HEK293T (cell line): ENCODE measurements at regions not wholly inside any gene's neighbourhood (a gene's known extent, or its start where the extent isn't known, plus 50 kb on each side); places are given as distances from the start of the nearest gene placed in this dataset.
A peak's percentile ranks its signal among the peaks of the same experiment; 100 is the strongest.

Source experiments
- CTCF ChIA-PET: fragments of 350-600 bp; formaldehyde crosslinking; extraction: SDS; loops from one replicate; lab custom pipeline; 2021; ENCODE audit warnings: antibody characterized with exemption, inconsistent platforms; lab: Yijun Ruan, JAX
- POLR2A ChIA-PET: fragments of 350-600 bp; formaldehyde crosslinking; extraction: SDS; loops from one replicate; lab custom pipeline; 2020; ENCODE audit warnings: antibody characterized with exemption, inconsistent platforms; lab: Yijun Ruan, JAX
- DNase-seq: peaks from one replicate; pipeline ENCODE4 v3.0.0; 2012; ENCODE audit warnings: mixed read lengths; ENCODE audit errors: extremely low spot score
- ARNT ChIP-seq: fragments of 450-650 bp; IDR thresholded peaks from 2 replicates; pipeline ENCODE4 v1.6.1; 2017; ENCODE audit warnings: mild to moderate bottlenecking
- BHLHE40 ChIP-seq: fragments of 450-650 bp; IDR thresholded peaks from 2 replicates; pipeline ENCODE4 v1.6.1; 2016; ENCODE audit warnings: mild to moderate bottlenecking, moderate library complexity, borderline replicate concordance
- CTBP1 ChIP-seq: fragments of 450-650 bp; IDR thresholded peaks from 2 replicates; pipeline ENCODE4 v1.6.1; 2016; ENCODE audit warnings: borderline replicate concordance
- ELF4 ChIP-seq: fragments of 450-650 bp; IDR thresholded peaks from 2 replicates; pipeline ENCODE4 v1.6.1; 2017; ENCODE audit warnings: antibody characterized with exemption
- FOXA1 ChIP-seq: fragments of 450-650 bp; IDR thresholded peaks from 2 replicates; pipeline ENCODE4 v1.6.1; 2016; ENCODE audit warnings: mild to moderate bottlenecking
- FOXK2 ChIP-seq: fragments of 450-650 bp; IDR thresholded peaks from 2 replicates; pipeline ENCODE4 v1.6.1; 2016; ENCODE audit warnings: mild to moderate bottlenecking
- FOXM1 ChIP-seq: fragments of 450-650 bp; IDR thresholded peaks from 2 replicates; pipeline ENCODE4 v1.6.1; 2017; ENCODE audit warnings: mild to moderate bottlenecking, borderline replicate concordance
- HDGF ChIP-seq: fragments of 450-650 bp; IDR thresholded peaks from 2 replicates; pipeline ENCODE4 v1.6.1; 2017; ENCODE audit warnings: antibody characterized with exemption, borderline replicate concordance
- L3MBTL2 ChIP-seq: fragments of 450-650 bp; conservative IDR thresholded peaks from 2 replicates; pipeline ENCODE4 v1.6.1; 2016; ENCODE audit warnings: mild to moderate bottlenecking
- LEF1 ChIP-seq: fragments of 450-650 bp; IDR thresholded peaks from 2 replicates; pipeline ENCODE4 v1.6.1; 2017; ENCODE audit warnings: mild to moderate bottlenecking, borderline replicate concordance
- NFRKB ChIP-seq: fragments of 450-650 bp; IDR thresholded peaks from 2 replicates; pipeline ENCODE4 v1.6.1; 2016; ENCODE audit warnings: mild to moderate bottlenecking, moderate library complexity
- SP1 ChIP-seq: fragments of 450-650 bp; IDR thresholded peaks from 2 replicates; pipeline ENCODE4 v1.6.1; 2017
- SUZ12 ChIP-seq: fragments of 450-650 bp; IDR thresholded peaks from 2 replicates; pipeline ENCODE4 v1.6.1; 2016; ENCODE audit warnings: mild to moderate bottlenecking
- TARDBP ChIP-seq: fragments of 450-650 bp; IDR thresholded peaks from 2 replicates; pipeline ENCODE4 v1.6.1; 2016
- ZNF384 ChIP-seq: fragments of 450-650 bp; IDR thresholded peaks from 2 replicates; pipeline ENCODE4 v1.6.1; 2016
- TF ChIP-seq, protein P1 (sequence below): fragments of 450-650 bp; IDR thresholded peaks from 2 replicates; pipeline ENCODE4 v1.6.1; 2016

- no peak for DNase-seq
- TF ChIP-seq FOXK2 (no peak), ARNT (no peak)
- ChIA-PET CTCF (interaction anchor here (1.0 to 1.1 kb wide), 2 partner anchors 131 to 252 kb away, joined by 3 to 5 read pairs; no protein-coding TSS in a partner anchor), POLR2A (no interaction called here)
Measured at GRCh38 chr2:191560411-191560980, 117.4 kb upstream of the NABP1 start.

- no peak for DNase-seq
- CTCF ChIA-PET: interaction anchor here (1.1 kb wide), 1 partner anchor 116 kb away, joined by 6 read pairs; no protein-coding TSS in a partner anchor
- TF ChIP-seq ELF4 (no peak), ZNF384 (no peak), LEF1 (no peak), BHLHE40 (no peak), FOXK2 (no peak), CTBP1 (no peak), NFRKB (no peak), FOXM1 (no peak), HDGF (no peak), L3MBTL2 (no peak), FOXA1 (no peak), ARNT (no peak)
- POLR2A ChIA-PET: no interaction called here
Measured at GRCh38 chr2:191565120-191565519, 112.8 kb upstream of the NABP1 start.

DNA sequence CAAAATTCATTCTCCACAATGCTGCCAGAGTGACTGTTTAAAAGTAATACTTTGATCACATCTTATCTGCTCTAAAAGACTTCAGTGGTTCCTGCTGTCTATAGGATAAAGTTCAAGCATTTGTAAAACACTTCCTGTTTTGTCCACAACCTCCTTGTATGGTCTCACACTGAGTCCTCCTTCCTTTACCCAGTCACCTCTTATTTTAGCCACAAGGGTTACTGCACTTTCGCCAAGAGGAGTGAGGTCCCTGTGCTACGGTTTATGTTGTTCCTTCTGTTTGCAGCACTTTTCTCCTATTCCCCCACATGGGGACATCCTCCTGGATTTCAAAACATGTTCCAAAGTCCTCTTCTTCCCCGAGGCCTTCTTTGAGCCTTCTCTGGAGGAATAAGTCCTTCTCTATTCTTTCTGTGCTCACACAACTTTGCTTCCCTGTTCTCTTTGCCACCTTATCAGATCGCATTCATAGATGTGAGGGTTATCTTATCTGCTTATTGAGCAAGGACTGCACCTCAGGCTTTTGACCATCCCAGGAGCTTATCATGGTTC lies 112.2 kb upstream of the NABP1 start:
- ChIA-PET POLR2A (no interaction called here), CTCF (interaction anchor here (0.5 to 1.1 kb wide), 3 partner anchors 25 to 435 kb away, joined by 3 to 6 read pairs (median 3); no protein-coding TSS in a partner anchor)
- TF ChIP-seq, protein P1, sequence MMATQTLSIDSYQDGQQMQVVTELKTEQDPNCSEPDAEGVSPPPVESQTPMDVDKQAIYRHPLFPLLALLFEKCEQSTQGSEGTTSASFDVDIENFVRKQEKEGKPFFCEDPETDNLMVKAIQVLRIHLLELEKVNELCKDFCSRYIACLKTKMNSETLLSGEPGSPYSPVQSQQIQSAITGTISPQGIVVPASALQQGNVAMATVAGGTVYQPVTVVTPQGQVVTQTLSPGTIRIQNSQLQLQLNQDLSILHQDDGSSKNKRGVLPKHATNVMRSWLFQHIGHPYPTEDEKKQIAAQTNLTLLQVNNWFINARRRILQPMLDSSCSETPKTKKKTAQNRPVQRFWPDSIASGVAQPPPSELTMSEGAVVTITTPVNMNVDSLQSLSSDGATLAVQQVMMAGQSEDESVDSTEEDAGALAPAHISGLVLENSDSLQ: no peak
- TF ChIP-seq TARDBP: no peak
- no peak for TF ChIP-seq SUZ12
- no peak for TF ChIP-seq HDGF
- no peak for TF ChIP-seq FOXM1
- no peak for DNase-seq

- POLR2A ChIA-PET: no interaction called here
- TF ChIP-seq LEF1: no peak
- no peak for TF ChIP-seq NFRKB
- TF ChIP-seq BHLHE40: no peak
- TF ChIP-seq SUZ12: no peak
- no peak for TF ChIP-seq FOXM1
- no peak for TF ChIP-seq L3MBTL2
- no peak for TF ChIP-seq HDGF
- TF ChIP-seq FOXA1: no peak
- no peak for TF ChIP-seq ELF4
- TF ChIP-seq TARDBP: no peak
- TF ChIP-seq ZNF384: no peak
- TF ChIP-seq SP1: no peak
- TF ChIP-seq ARNT: no peak
- TF ChIP-seq, protein P1: no peak
- TF ChIP-seq FOXK2: no peak
- TF ChIP-seq CTBP1: no peak
- CTCF ChIA-PET: interaction anchor here (0.6 to 1.5 kb wide), 10 partner anchors 8 to 191 kb away, joined by 3 to 6 read pairs (median 3); no protein-coding TSS in a partner anchor
- DNase-seq: peak; percentile 71
Measured at GRCh38 chr2:191566344-191566743, 111.6 kb upstream of the NABP1 start.

- CTCF ChIA-PET: interaction anchor here (0.8 to 1.5 kb wide), 8 partner anchors 9 to 190 kb away, joined by 3 to 6 read pairs (median 3); no protein-coding TSS in a partner anchor
- DNase-seq: no peak
- POLR2A ChIA-PET: no interaction called here
- TF ChIP-seq NFRKB (no peak), ZNF384 (no peak), FOXA1 (no peak), L3MBTL2 (no peak), FOXK2 (no peak), BHLHE40 (no peak), ELF4 (no peak), SUZ12 (no peak), FOXM1 (no peak), ARNT (no peak), LEF1 (no peak)
Measured at GRCh38 chr2:191567206-191567605, 110.7 kb upstream of the NABP1 start.

DNA sequence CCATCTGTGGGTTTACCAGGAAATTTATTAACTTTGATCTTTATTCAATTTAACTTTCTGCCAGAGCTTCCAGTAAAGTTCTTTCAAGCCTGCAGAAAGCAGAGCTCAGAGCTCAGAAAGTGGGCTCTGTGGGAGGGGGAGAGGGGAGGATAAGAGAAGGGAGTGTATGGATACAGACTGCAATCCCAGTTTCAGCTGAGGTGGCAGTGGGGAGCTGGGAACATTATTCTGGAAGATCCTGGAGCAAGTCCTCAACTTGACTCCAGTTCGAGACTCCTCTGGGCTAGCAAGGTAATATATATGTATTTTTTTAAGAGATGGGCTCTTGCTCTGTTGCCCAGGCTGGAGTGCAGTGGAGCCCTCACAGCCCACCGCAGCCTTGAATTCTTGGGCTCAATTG lies 108.9 kb upstream of the NABP1 start:
- CTCF ChIA-PET: interaction anchor here (0.8 to 1.5 kb wide), 4 partner anchors 120 to 403 kb away, joined by 3 to 5 read pairs (median 4); no protein-coding TSS in a partner anchor
- POLR2A ChIA-PET: no interaction called here
- peak; percentile 19 for DNase-seq
- TF ChIP-seq L3MBTL2 (no peak), HDGF (no peak), NFRKB (no peak), FOXA1 (no peak), ELF4 (no peak), TARDBP (no peak), ARNT (no peak), SP1 (no peak), FOXK2 (no peak), FOXM1 (no peak), SUZ12 (no peak), ZNF384 (no peak), LEF1 (no peak), BHLHE40 (no peak), CTBP1 (no peak)
- TF ChIP-seq, protein P1: no peak
